Activated CD4-positive, alpha-beta T cell treated with anti-CD3 and anti-CD28 coated beads, Interleukin-2, amount 10 ng/mL, durations not matched to agents 7 days and 5 days (primary cell): ENCODE measurements at regions not wholly inside any gene's neighbourhood (a gene's known extent, or its start where the extent isn't known, plus 50 kb on each side); places are given as distances from the start of the nearest gene placed in this dataset.
"Not testable (repeated sequence)": the region's sequence is repeated elsewhere in the genome, so short reads cannot be mapped to it uniquely, and the experiment has no call there.

Experiments
- CTCF ChIA-PET: fragments of 350-600 bp; sonication (Branson Sonifier 250); formaldehyde crosslinking; loops from one replicate; lab custom pipeline; 2021; ENCODE audit warnings: antibody characterized with exemption; lab: Charles Lee
- POLR2A ChIA-PET: fragments of 350-600 bp; sonication (Branson Sonifier 250); formaldehyde crosslinking; loops from one replicate; lab custom pipeline; 2021; ENCODE audit warnings: antibody characterized with exemption; lab: Charles Lee
- DNase-seq: peaks from one replicate; pipeline ENCODE4 v3.0.0-alpha.2; 2020
- H3K27ac Mint-ChIP-seq: one replicate; pipeline ENCODE4 v1.8.0; 2021; ENCODE audit warnings: mild to moderate bottlenecking, moderate library complexity, mixed read lengths
- H3K27me3 Mint-ChIP-seq: one replicate; pipeline ENCODE4 v1.8.0; 2021; ENCODE audit warnings: mixed read lengths
- H3K36me3 Mint-ChIP-seq: one replicate; pipeline ENCODE4 v1.8.0; 2021; ENCODE audit warnings: low read depth, mixed read lengths
- H3K4me1 Mint-ChIP-seq: one replicate; pipeline ENCODE4 v1.8.0; 2021; ENCODE audit warnings: mixed read lengths
- H3K4me3 Mint-ChIP-seq: one replicate; pipeline ENCODE4 v1.8.0; 2021; ENCODE audit warnings: mild to moderate bottlenecking, moderate library complexity, mixed read lengths
- H3K9me3 Mint-ChIP-seq: one replicate; pipeline ENCODE4 v1.8.0; 2021; ENCODE audit warnings: mixed read lengths

DNA sequence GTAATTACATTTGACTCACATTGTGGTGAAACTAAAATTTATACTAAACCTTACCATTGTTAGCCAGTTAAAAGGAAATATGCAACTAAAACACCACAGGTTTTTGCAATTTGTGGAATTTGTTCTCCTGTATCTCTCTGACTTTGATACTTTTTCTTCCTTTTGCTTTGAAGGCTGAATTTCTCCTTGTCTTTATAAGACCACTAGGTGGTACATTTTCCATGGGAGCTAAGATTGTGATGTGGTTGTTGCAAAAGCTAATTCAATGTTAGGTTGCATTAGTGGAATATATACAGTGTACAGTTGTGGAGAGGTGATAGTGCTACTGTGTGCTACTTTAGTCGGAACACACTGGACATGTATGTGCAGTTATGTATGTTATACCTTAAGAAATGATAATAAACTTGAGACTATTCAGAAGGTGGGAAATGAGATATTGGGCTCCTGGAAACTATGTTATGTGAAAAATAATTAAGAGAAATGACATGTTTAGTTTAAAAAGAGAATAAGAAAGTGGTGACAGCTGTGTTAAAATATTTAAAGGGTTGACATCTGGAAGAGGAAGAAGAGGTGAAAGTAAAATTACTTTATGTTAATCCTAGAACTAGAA is 70.3 kb downstream of the ARL9 start:
- no peaks in the 10 kb centered on the region for H3K9me3 Mint-ChIP-seq
- peaks cover 8% of the 10 kb centered on the region for H3K27me3 Mint-ChIP-seq
- H3K4me3 Mint-ChIP-seq: no peak overlapping the region
- no peaks in the 10 kb centered on the region for H3K36me3 Mint-ChIP-seq
- no peak overlapping the region for H3K27ac Mint-ChIP-seq
- H3K4me1 Mint-ChIP-seq: peaks cover 2% of the 10 kb centered on the region
- CTCF ChIA-PET: interaction anchor here (0.8 to 1.5 kb wide), 6 partner anchors 17 to 253 kb away, joined by 3 to 4 read pairs (median 3); no protein-coding TSS in a partner anchor
- POLR2A ChIA-PET: no interaction called here
- DNase-seq: no peak

DNA sequence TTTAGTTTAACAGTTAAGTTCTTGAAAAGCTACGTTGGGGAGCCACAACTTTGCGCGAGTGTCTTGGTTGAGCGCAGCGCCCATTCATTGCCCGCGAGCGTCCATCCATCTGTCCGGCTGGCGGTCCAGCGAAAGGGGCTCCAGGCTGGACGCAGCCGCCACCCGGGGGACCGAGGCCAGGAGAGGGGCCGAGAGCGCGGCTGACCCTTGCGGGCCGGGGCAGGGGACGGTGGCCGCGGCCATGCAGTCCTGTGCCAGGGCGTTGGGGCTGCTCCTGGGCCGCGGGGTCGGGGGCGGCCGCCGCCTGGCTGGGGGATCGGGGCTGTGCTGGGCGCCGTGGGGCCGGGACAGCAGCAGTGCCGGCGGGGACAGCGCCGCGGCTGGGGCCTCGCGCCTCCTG is 86.8 kb downstream of the ARL9 start:
- peaks cover 21% of the 10 kb centered on the region for H3K9me3 Mint-ChIP-seq
- CTCF ChIA-PET, POLR2A ChIA-PET, H3K27ac Mint-ChIP-seq, H3K36me3 Mint-ChIP-seq, DNase-seq, H3K27me3 Mint-ChIP-seq, H3K4me3 Mint-ChIP-seq, H3K4me1 Mint-ChIP-seq: not testable (repeated sequence)
